ENCODE measurements at regions not wholly inside any gene's neighbourhood (a gene's known extent, or its start where the extent isn't known, plus 50 kb on each side); places are given as distances from the start of the nearest gene placed in this dataset.
"Not testable (repeated sequence)": the region's sequence is repeated elsewhere in the genome, so short reads cannot be mapped to it uniquely, and the experiment has no call there.

GRCh38 chr4:28784188-28784587 lies 1923.5 kb downstream of the STIM2 start:
- H3K9me3 Mint-ChIP-seq = peaks cover 8% of the 10 kb centered on the region
- DNase-seq (no peak), ATAC-seq (no peak)
- H3K4me3 Mint-ChIP-seq = no peak overlapping the region
- no peaks in the 10 kb centered on the region for H3K36me3 Mint-ChIP-seq (ENCODE audit: insufficient read depth)
- no peaks in the 10 kb centered on the region for H3K27me3 Mint-ChIP-seq (ENCODE audit: low read depth)
- H3K4me1 Mint-ChIP-seq (ENCODE audit: low read depth) = no peaks in the 10 kb centered on the region

GRCh38 chr4:28787947-28788346 lies 1927.3 kb downstream of the STIM2 start:
- ATAC-seq (no peak), DNase-seq (no peak)
- Mint-ChIP-seq H3K27me3 (ENCODE audit: low read depth) (no peaks in the 10 kb centered on the region), H3K4me1 (ENCODE audit: low read depth) (no peaks in the 10 kb centered on the region), H3K9me3 (peaks cover 4% of the 10 kb centered on the region), H3K4me3 (no peak overlapping the region), H3K36me3 (ENCODE audit: insufficient read depth) (no peaks in the 10 kb centered on the region)

GRCh38 chr4:28788929-28789490 lies 1928.4 kb downstream of the STIM2 start:
- Mint-ChIP-seq H3K9me3 (peaks cover 4% of the 10 kb centered on the region), H3K4me1 (ENCODE audit: low read depth) (no peaks in the 10 kb centered on the region), H3K4me3 (no peak overlapping the region), H3K36me3 (ENCODE audit: insufficient read depth) (no peaks in the 10 kb centered on the region), H3K27me3 (ENCODE audit: low read depth) (no peaks in the 10 kb centered on the region)
- no peak for ATAC-seq
- no peak for DNase-seq

- ATAC-seq (no peak), DNase-seq (no peak)
- no peaks in the 10 kb centered on the region for H3K4me1 Mint-ChIP-seq (ENCODE audit: low read depth)
- H3K4me3 Mint-ChIP-seq = no peak overlapping the region
- no peaks in the 10 kb centered on the region for H3K27me3 Mint-ChIP-seq (ENCODE audit: low read depth)
- no peaks in the 10 kb centered on the region for H3K36me3 Mint-ChIP-seq (ENCODE audit: insufficient read depth)
- H3K9me3 Mint-ChIP-seq = no peaks in the 10 kb centered on the region
These were observed 1927.1 kb upstream of the PCDH7 start for GRCh38 chr4:28792917-28793597.

GRCh38 chr4:28799696-28800095 lies 1920.5 kb upstream of the PCDH7 start:
- H3K9me3 Mint-ChIP-seq = peaks cover 5% of the 10 kb centered on the region
- no peak overlapping the region for H3K4me3 Mint-ChIP-seq
- ATAC-seq = no peak
- H3K27me3 Mint-ChIP-seq (ENCODE audit: low read depth) = no peaks in the 10 kb centered on the region
- H3K36me3 Mint-ChIP-seq (ENCODE audit: insufficient read depth) = no peaks in the 10 kb centered on the region
- no peaks in the 10 kb centered on the region for H3K4me1 Mint-ChIP-seq (ENCODE audit: low read depth)
- DNase-seq = no peak

GRCh38 chr4:28811025-28811424 lies 1909.1 kb upstream of the PCDH7 start:
- DNase-seq = no peak
- no peak for ATAC-seq
- Mint-ChIP-seq H3K27me3 (ENCODE audit: low read depth) (no peaks in the 10 kb centered on the region), H3K4me3 (no peak overlapping the region), H3K36me3 (ENCODE audit: insufficient read depth) (no peaks in the 10 kb centered on the region), H3K4me1 (ENCODE audit: low read depth) (no peaks in the 10 kb centered on the region), H3K9me3 (peaks cover 31% of the 10 kb centered on the region)

GRCh38 chr4:28822163-28822562 lies 1898.0 kb upstream of the PCDH7 start:
- Mint-ChIP-seq H3K36me3 (ENCODE audit: insufficient read depth) (no peaks in the 10 kb centered on the region), H3K4me3 (no peak overlapping the region), H3K4me1 (ENCODE audit: low read depth) (no peaks in the 10 kb centered on the region), H3K9me3 (peaks cover 17% of the 10 kb centered on the region), H3K27me3 (ENCODE audit: low read depth) (no peaks in the 10 kb centered on the region)
- ATAC-seq (no peak), DNase-seq (no peak)

- DNase-seq (no peak), ATAC-seq (no peak)
- no peaks in the 10 kb centered on the region for H3K36me3 Mint-ChIP-seq (ENCODE audit: insufficient read depth)
- no peaks in the 10 kb centered on the region for H3K4me1 Mint-ChIP-seq (ENCODE audit: low read depth)
- H3K9me3 Mint-ChIP-seq = peaks cover 11% of the 10 kb centered on the region
- no peaks in the 10 kb centered on the region for H3K27me3 Mint-ChIP-seq (ENCODE audit: low read depth)
- no peak overlapping the region for H3K4me3 Mint-ChIP-seq
These were observed 1892.3 kb upstream of the PCDH7 start for GRCh38 chr4:28827866-28828265.

- no peaks in the 10 kb centered on the region for H3K27me3 Mint-ChIP-seq (ENCODE audit: low read depth)
- ATAC-seq = no peak
- DNase-seq = no peak
- no peaks in the 10 kb centered on the region for H3K36me3 Mint-ChIP-seq (ENCODE audit: insufficient read depth)
- H3K4me1 Mint-ChIP-seq (ENCODE audit: low read depth) = no peaks in the 10 kb centered on the region
- no peak overlapping the region for H3K4me3 Mint-ChIP-seq
- peaks cover 7% of the 10 kb centered on the region for H3K9me3 Mint-ChIP-seq
These were observed 1888.3 kb upstream of the PCDH7 start for GRCh38 chr4:28831867-28832266.

- no peak for DNase-seq
- H3K36me3 Mint-ChIP-seq (ENCODE audit: insufficient read depth) = no peaks in the 10 kb centered on the region
- no peak overlapping the region for H3K4me3 Mint-ChIP-seq
- H3K4me1 Mint-ChIP-seq (ENCODE audit: low read depth) = no peaks in the 10 kb centered on the region
- no peak for ATAC-seq
- H3K27me3 Mint-ChIP-seq (ENCODE audit: low read depth) = no peaks in the 10 kb centered on the region
- H3K9me3 Mint-ChIP-seq = peaks cover 3% of the 10 kb centered on the region
These were observed 1887.7 kb upstream of the PCDH7 start for GRCh38 chr4:28832444-28832843.

- ATAC-seq = no peak
- no peaks in the 10 kb centered on the region for H3K4me1 Mint-ChIP-seq (ENCODE audit: low read depth)
- no peaks in the 10 kb centered on the region for H3K27me3 Mint-ChIP-seq (ENCODE audit: low read depth)
- no peak overlapping the region for H3K4me3 Mint-ChIP-seq
- no peak for DNase-seq
- H3K9me3 Mint-ChIP-seq = peaks cover 6% of the 10 kb centered on the region
- no peaks in the 10 kb centered on the region for H3K36me3 Mint-ChIP-seq (ENCODE audit: insufficient read depth)
These were observed 1886.0 kb upstream of the PCDH7 start for GRCh38 chr4:28834120-28834519.

- Mint-ChIP-seq H3K27me3 (ENCODE audit: low read depth) (no peaks in the 10 kb centered on the region), H3K9me3 (peaks cover 6% of the 10 kb centered on the region), H3K4me1 (ENCODE audit: low read depth) (no peaks in the 10 kb centered on the region), H3K36me3 (ENCODE audit: insufficient read depth) (no peaks in the 10 kb centered on the region), H3K4me3 (no peak overlapping the region)
- DNase-seq = no peak
- no peak for ATAC-seq
These were observed 1884.7 kb upstream of the PCDH7 start for GRCh38 chr4:28835501-28835900.

GRCh38 chr4:28842271-28842670 lies 1877.9 kb upstream of the PCDH7 start:
- ATAC-seq (no peak), DNase-seq (no peak)
- Mint-ChIP-seq H3K27me3 (ENCODE audit: low read depth) (no peaks in the 10 kb centered on the region), H3K9me3 (peaks cover 14% of the 10 kb centered on the region), H3K4me3 (no peak overlapping the region), H3K36me3 (ENCODE audit: insufficient read depth) (no peaks in the 10 kb centered on the region), H3K4me1 (ENCODE audit: low read depth) (no peaks in the 10 kb centered on the region)

GRCh38 chr4:28845158-28845557 lies 1875.0 kb upstream of the PCDH7 start:
- ATAC-seq (no peak), DNase-seq (no peak)
- no peaks in the 10 kb centered on the region for H3K36me3 Mint-ChIP-seq (ENCODE audit: insufficient read depth)
- H3K4me1 Mint-ChIP-seq (ENCODE audit: low read depth) = no peaks in the 10 kb centered on the region
- peaks cover 10% of the 10 kb centered on the region for H3K9me3 Mint-ChIP-seq
- H3K4me3 Mint-ChIP-seq = no peak overlapping the region
- no peaks in the 10 kb centered on the region for H3K27me3 Mint-ChIP-seq (ENCODE audit: low read depth)

GRCh38 chr4:28857028-28857427 lies 1863.1 kb upstream of the PCDH7 start:
- not testable (repeated sequence) for H3K4me1 Mint-ChIP-seq (ENCODE audit: low read depth); H3K36me3 Mint-ChIP-seq (ENCODE audit: insufficient read depth); ATAC-seq; H3K4me3 Mint-ChIP-seq; DNase-seq; H3K27me3 Mint-ChIP-seq (ENCODE audit: low read depth)
- peaks cover 15% of the 10 kb centered on the region for H3K9me3 Mint-ChIP-seq

All from activated T-cell treated with anti-CD3 and anti-CD28 coated beads, Interleukin-2, amount 50 U/mL, for 4 hours (primary cell).